ENCODE measurements at regions not wholly inside any gene's neighbourhood (a gene's known extent, or its start where the extent isn't known, plus 50 kb on each side); places are given as distances from the start of the nearest gene placed in this dataset.
"Not testable (repeated sequence)": the region's sequence is repeated elsewhere in the genome, so short reads cannot be mapped to it uniquely, and the experiment has no call there.

GRCh38 chrY:11643549-11643948 lies 1057.5 kb upstream of the USP9Y start:
- not testable (repeated sequence) for TF ChIP-seq CTCF, POLR2AphosphoS5 (IDR thresholded peaks at IDR 0.05)
